22Rv1 (cell line): ENCODE measurements at regions not wholly inside any gene's neighbourhood (a gene's known extent, or its start where the extent isn't known, plus 50 kb on each side); places are given as distances from the start of the nearest gene placed in this dataset.

Source experiments
- ZFX ChIP-seq: fragments of 450-650 bp; IDR thresholded peaks from 2 replicates; pipeline ENCODE4 v1.6.1; 2017; ENCODE audit warnings: antibody characterized with exemption, borderline replicate concordance
- TF ChIP-seq, protein P1 (sequence below): fragments of 450-650 bp; IDR thresholded peaks from 2 replicates; pipeline ENCODE4 v1.5.1; 2017; ENCODE audit warnings: mild to moderate bottlenecking

DNA sequence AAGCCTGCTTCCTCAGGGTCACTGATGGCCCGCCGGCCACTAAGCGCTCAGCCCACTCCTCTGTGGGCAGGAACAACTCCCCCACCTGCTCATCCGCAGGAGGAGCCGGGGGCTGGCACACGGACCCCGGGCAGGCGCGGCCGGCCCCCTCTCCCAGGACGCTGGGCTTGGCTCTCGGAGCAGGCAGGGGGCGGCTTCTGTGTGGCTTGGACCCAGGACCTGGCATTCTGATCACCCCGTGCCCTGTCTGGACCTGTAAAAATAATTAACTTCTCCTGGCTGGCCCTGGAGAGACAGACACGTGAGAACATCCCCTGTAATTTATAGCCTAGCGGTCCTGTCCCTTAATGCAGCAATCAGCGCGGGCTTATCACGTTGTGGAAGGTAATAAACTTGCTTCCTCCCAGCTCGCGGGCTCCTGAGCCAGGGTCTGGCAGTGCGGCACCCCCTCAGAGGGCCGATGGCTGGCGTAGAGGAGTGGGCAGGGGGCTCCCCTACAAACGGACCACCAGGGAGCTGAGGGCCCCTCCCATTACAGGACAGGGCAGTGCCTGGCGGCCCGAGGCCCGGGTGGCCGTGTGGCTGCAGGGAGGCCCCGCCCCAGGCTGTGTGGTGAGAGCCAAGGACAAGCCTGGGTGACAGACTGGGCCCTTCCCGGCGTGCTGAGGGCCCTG, 84.5 kb upstream of the NKX1-1 start:
- TF ChIP-seq, protein P1, sequence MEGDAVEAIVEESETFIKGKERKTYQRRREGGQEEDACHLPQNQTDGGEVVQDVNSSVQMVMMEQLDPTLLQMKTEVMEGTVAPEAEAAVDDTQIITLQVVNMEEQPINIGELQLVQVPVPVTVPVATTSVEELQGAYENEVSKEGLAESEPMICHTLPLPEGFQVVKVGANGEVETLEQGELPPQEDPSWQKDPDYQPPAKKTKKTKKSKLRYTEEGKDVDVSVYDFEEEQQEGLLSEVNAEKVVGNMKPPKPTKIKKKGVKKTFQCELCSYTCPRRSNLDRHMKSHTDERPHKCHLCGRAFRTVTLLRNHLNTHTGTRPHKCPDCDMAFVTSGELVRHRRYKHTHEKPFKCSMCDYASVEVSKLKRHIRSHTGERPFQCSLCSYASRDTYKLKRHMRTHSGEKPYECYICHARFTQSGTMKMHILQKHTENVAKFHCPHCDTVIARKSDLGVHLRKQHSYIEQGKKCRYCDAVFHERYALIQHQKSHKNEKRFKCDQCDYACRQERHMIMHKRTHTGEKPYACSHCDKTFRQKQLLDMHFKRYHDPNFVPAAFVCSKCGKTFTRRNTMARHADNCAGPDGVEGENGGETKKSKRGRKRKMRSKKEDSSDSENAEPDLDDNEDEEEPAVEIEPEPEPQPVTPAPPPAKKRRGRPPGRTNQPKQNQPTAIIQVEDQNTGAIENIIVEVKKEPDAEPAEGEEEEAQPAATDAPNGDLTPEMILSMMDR: no peak
- TF ChIP-seq ZFX: no peak
